NCI-H187 (cell line): ENCODE measurements at regions not wholly inside any gene's neighbourhood (a gene's known extent, or its start where the extent isn't known, plus 50 kb on each side); places are given as distances from the start of the nearest gene placed in this dataset.

Source experiments
- DNase-seq, 2 experiments: peaks; one replicate each; lab custom pipeline; 2025; lab: John Stamatoyannopoulos, UW

GRCh38 chr13:97135883-97136282 lies 86.2 kb upstream of the MBNL2 start:
- no peak for DNase-seq

- no peak for DNase-seq
Observed at GRCh38 chr13:97136418-97136817, 85.7 kb upstream of the MBNL2 start.

- DNase-seq = no peak
Observed at GRCh38 chr13:97139691-97140090, 82.4 kb upstream of the MBNL2 start.

GRCh38 chr13:97140131-97140530 lies 82.0 kb upstream of the MBNL2 start:
- DNase-seq = no peak

GRCh38 chr13:97140611-97141010 lies 81.5 kb upstream of the MBNL2 start:
- DNase-seq = no peak

GRCh38 chr13:97141097-97141496 lies 81.0 kb upstream of the MBNL2 start:
- DNase-seq = no peak

GRCh38 chr13:97141564-97142005 lies 80.5 kb upstream of the MBNL2 start:
- no peak for DNase-seq

- DNase-seq = no peak
Observed at GRCh38 chr13:97142452-97142851, 79.7 kb upstream of the MBNL2 start.

GRCh38 chr13:97145057-97145456 lies 77.1 kb upstream of the MBNL2 start:
- DNase-seq = no peak

- DNase-seq = no peak
Observed at GRCh38 chr13:97148894-97149293, 73.2 kb upstream of the MBNL2 start.

GRCh38 chr13:97160421-97160820 lies 61.7 kb upstream of the MBNL2 start:
- DNase-seq = no peak

GRCh38 chr13:97161582-97162231 lies 60.4 kb upstream of the MBNL2 start:
- no peak for DNase-seq

- no peak for DNase-seq
Observed at GRCh38 chr13:97165502-97166425, 56.4 kb upstream of the MBNL2 start.

GRCh38 chr13:97171136-97171535 lies 51.0 kb upstream of the MBNL2 start:
- DNase-seq = no peak
